ENCODE measurements at regions not wholly inside any gene's neighbourhood (a gene's known extent, or its start where the extent isn't known, plus 50 kb on each side); places are given as distances from the start of the nearest gene placed in this dataset.

DNA sequence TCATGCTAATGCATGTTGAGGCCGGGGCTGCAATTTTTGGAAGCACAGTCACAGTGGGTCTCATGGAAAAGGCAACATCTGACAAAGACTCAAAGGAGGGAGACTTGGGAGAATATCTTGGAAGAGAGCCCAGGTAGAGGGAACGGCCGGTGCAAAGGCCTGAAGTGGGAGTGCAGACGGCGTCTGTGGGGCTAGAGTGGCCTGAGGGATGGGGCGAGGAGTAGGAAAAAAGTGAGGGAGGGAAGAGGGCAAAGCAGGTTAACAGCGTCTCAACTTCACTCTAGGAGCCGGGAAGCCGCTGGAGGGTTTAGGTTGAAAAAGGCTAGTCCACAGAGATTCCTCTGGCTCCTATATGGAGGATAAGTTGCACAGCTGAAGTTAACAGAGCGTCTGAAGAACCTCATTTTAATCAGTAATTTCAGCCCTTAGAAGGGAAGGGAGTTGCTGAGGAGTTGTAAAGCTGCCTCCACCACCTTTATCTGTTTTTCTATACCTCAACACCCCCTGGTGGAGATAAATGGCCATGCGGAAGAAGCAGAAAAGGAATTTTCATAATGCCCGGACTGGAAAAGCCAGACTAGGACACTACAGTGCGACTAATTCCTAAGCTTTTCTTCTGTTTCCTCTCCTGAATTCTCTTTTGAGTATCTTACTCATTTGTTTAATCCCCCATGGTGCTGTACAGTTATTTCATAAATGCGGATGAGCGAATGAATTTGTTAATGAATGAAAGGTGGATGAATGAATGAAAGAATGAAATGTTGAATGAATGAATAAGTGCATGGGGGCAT, 78.7 kb upstream of the ZNF281 start (continued):
- TF ChIP-seq PRDM10 (tag by site-specific recombination; IDR thresholded peaks at IDR 0.05) (0 out of 2 replicates have a peak, but pooled peaks have one; percentile 19), TCF7L2 (IDR thresholded peaks at IDR 0.05; ENCODE audit: borderline replicate concordance, low read depth, low read length) (no peak), KLF16 (tag by site-specific recombination; IDR thresholded peaks at IDR 0.05) (no peak), PATZ1 (tag by site-specific recombination; IDR thresholded peaks at IDR 0.05) (peak; percentile 15; the same call in 1 of the 2 replicates), YY2 (tag by site-specific recombination; IDR thresholded peaks at IDR 0.05) (no peak), ZNF677 (tag by site-specific recombination; IDR thresholded peaks at IDR 0.05) (no peak), SP2 (tag by site-specific recombination; IDR thresholded peaks at IDR 0.05) (no peak), ZNF530 (tag by site-specific recombination; IDR thresholded peaks at IDR 0.05; ENCODE audit: low read depth) (no peak), PRDM6 (tag by site-specific recombination; IDR thresholded peaks at IDR 0.05) (no peak), ZSCAN30 (tag by site-specific recombination; IDR thresholded peaks at IDR 0.05) (peak; percentile 31; the same call in 1 of the 2 replicates), ZIC2 (tag by site-specific recombination; IDR thresholded peaks at IDR 0.05) (no peak), ZNF768 (tag by site-specific recombination; IDR thresholded peaks at IDR 0.05) (peak; percentile 52; the same call in 1 of the 2 replicates), ZNF211 (tag by site-specific recombination; IDR thresholded peaks at IDR 0.05; ENCODE audit: low read depth) (no peak), ZNF394 (tag by site-specific recombination; IDR thresholded peaks at IDR 0.05; ENCODE audit: borderline replicate concordance) (peak; percentile 65; the same call in 1 of the 2 replicates), ZNF274 (IDR thresholded peaks at IDR 0.05; ENCODE audit: low read length) (no peak), ZNF274 (tag by site-specific recombination; IDR thresholded peaks at IDR 0.05; ENCODE audit: borderline replicate concordance) (no peak), ZNF423 (tag by site-specific recombination; IDR thresholded peaks at IDR 0.05) (no peak), ZBTB1 (tag by site-specific recombination; IDR thresholded peaks at IDR 0.05) (no peak), ZNF660 (tag by site-specific recombination; IDR thresholded peaks at IDR 0.05) (peak; percentile 89), ZNF391 (tag by site-specific recombination; IDR thresholded peaks at IDR 0.05; ENCODE audit: borderline replicate concordance, low read depth) (no peak), ZNF133 (tag by site-specific recombination; IDR thresholded peaks at IDR 0.05) (no peak), ZNF658 (tag by site-specific recombination; IDR thresholded peaks at IDR 0.05) (no peak), ZNF777 (tag by site-specific recombination; IDR thresholded peaks at IDR 0.05; ENCODE audit: borderline replicate concordance) (no peak), ZNF132 (tag by site-specific recombination; IDR thresholded peaks at IDR 0.05; ENCODE audit: borderline replicate concordance) (no peak), YY1 (tag by site-specific recombination; IDR thresholded peaks at IDR 0.05) (no peak), ZNF280D (tag by site-specific recombination; IDR thresholded peaks at IDR 0.05) (no peak), ZNF140 (tag by site-specific recombination; IDR thresholded peaks at IDR 0.05) (no peak)
- TF ChIP-seq, protein P1, sequence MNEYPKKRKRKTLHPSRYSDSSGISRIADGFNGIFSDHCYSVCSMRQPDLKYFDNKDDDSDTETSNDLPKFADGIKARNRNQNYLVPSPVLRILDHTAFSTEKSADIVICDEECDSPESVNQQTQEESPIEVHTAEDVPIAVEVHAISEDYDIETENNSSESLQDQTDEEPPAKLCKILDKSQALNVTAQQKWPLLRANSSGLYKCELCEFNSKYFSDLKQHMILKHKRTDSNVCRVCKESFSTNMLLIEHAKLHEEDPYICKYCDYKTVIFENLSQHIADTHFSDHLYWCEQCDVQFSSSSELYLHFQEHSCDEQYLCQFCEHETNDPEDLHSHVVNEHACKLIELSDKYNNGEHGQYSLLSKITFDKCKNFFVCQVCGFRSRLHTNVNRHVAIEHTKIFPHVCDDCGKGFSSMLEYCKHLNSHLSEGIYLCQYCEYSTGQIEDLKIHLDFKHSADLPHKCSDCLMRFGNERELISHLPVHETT (tag by site-specific recombination; IDR thresholded peaks at IDR 0.05), result no peak

Data from HEK293 (cell line).